ENCODE measurements at regions not wholly inside any gene's neighbourhood (a gene's known extent, or its start where the extent isn't known, plus 50 kb on each side); places are given as distances from the start of the nearest gene placed in this dataset.

- TF ChIP-seq EP300 (IDR thresholded peaks at IDR 0.05; ENCODE audit: borderline replicate concordance) (no peak), TAF1 (IDR thresholded peaks at IDR 0.05; ENCODE audit: low read depth) (no peak)
Measured at GRCh38 chr12:132438726-132439125, 51.2 kb upstream of the FBRSL1 start.
